GM19023 (cell line): ENCODE measurements at regions not wholly inside any gene's neighbourhood (a gene's known extent, or its start where the extent isn't known, plus 50 kb on each side); places are given as distances from the start of the nearest gene placed in this dataset.

Experiments
- ATAC-seq: cut with Tn5 transposase; IDR thresholded peaks from one replicate; pipeline ENCODE4 v1.9.1; 2021; ENCODE audit warnings: mild to moderate bottlenecking, moderate library complexity; ENCODE audit not compliant: unreplicated experiment

DNA sequence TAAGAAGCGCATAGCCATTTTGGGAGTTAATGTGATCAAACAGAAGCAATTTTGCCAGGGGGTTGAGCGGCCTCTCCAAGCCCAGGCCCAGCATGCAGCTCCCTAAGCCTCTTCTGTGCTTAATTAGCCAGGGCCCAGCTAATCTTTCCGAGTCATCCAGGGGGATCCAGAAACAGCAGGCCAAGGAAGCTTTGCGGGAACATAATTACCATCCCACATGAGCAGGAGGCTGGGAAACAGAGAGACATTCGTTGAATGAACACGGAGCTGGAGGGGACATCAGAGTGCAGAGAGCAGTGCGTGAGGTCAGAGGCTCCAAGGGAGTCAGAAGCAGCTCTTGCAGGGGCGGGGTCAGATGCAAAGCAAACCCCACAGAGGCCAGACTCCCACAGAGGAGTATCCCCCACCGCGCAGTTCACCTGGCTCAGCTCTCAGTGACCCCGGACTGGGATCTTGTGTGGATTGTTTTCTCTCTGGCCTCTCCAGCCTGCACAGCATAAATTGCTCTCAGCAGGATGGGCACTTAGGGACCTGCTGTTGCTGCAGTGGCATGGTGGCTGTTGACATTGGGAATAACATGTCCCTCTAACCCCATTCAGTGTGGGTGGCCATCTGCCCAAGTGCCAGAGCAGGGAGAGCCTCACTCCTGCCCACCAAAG, 657.4 kb downstream of the AJAP1 start:
- ATAC-seq = no peak

DNA sequence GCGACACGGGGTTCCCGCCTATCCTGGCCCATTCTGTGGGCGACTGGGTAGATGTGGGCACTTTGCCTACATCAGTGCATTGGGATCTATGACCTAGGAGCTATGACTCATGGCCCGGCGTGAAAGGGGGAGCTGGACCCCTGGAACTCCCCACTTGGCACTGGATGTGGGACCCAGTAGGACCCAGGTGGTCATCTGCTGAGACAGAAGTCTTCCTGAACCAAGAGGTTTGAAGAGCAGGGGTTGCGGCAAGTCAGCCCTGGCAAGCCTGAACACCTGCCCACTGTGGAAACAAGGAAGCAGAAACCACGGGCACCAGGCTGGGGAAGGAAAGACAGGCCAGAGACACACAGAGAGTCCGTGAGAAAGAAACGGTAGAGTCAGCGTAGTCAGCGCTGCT, 656.7 kb downstream of the AJAP1 start:
- no peak for ATAC-seq

DNA sequence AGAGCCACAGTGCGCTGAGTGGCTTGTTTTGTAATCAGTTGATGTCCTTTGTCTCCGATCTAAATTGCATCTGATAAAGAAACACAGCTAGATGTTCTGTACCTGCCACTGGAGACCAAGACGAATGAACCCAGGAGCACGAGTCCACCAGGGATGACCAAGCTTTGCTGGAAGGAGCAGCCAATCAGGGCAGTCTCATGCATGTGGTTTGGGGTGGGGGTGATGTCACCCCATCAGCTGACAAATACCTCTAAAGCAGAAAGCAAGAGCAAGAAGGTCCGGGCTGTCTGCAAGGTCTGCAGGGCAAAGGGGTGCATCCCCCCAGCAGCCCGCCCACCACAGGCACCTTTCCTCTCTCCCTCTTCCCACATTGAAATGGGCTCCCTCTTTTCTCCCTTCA, 653.8 kb downstream of the AJAP1 start:
- ATAC-seq = no peak

DNA sequence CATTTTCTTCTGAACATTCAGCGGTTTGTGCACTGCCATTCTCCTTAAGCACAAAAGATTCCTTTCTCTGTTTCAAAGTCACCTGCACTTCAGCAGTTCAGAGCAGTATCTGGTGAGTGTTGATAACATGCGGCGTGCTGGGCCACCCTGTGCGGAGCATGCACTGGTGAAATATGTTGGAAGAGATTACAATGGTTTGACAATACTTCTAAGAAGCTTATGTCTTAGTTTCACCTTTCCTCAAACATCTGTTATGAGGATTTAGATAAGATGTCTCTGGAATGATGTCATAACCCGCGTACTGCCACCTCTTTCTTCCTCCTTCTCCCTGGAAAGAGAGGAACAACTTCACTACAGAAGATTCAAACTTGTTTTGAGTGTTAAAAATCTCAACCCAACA, 650.3 kb downstream of the AJAP1 start:
- ATAC-seq = no peak

DNA sequence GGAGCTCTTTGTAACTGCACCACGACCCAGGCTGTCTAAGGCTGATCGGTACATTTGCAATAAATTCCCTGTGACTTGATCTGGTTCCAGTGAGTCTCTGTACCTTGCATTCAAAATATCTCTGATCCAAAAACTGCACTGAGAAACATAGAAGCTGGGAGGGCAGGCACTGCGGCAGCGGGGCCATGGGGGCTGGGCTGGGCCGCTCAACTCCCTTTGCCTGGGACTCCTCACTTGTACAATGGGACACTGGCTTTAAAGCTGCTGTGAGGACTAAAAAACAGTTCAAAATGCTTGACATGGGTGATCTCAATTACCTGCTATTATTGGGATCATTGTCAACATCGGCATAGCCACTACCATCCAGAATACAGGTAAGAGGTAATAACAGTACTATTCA, 644.0 kb downstream of the AJAP1 start:
- no peak for ATAC-seq

DNA sequence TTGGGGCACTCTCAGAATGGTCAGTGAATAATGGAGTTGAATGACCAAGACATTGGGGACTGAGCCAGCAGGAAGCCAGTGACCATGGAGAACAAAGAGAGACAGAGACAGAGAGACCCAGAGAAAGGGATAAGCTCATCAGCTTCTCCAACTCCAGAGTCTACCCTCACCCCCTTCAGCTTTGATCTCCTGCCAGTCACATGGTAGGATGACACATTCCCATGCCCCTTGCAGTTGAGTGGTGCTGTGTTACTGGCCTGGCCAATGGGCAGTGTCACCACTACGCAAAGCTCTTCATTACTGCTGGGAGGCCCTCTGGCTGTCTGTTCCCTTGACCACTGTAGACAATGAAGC, 643.5 kb downstream of the AJAP1 start:
- no peak for ATAC-seq

DNA sequence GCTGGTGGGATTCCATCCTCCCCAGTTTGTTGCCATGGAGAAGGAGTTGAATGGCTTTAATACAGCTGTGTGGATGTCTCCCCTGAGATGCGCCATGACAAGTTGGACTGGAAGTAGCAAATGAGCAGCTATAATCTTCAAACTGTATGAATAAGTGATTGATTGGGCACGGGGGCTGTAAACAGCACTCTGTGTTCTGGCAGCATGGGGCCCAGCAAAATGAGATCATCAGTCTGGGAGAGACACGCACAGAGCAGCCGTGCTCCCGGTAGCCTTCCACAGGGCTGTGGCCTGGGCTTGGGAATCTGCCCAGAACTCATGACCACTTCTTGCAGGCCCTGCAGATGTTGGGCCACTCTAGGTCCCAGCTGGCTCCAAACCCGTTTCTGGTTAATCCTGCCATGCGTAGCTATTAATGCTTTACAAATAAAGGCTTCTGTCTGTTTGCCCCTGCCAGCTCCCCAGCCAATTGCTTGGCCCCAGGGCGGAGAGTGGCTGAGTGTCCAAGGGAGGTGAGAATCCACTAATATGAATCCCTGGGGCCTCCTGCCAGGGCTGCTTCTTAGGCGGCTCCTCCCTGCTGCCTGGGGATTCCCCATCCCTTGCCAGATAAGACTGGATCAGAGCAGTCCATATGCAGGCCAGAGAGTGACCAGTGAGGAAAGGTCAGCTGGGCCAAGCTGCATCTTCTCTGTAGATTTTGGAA, 642.9 kb downstream of the AJAP1 start:
- no peak for ATAC-seq

DNA sequence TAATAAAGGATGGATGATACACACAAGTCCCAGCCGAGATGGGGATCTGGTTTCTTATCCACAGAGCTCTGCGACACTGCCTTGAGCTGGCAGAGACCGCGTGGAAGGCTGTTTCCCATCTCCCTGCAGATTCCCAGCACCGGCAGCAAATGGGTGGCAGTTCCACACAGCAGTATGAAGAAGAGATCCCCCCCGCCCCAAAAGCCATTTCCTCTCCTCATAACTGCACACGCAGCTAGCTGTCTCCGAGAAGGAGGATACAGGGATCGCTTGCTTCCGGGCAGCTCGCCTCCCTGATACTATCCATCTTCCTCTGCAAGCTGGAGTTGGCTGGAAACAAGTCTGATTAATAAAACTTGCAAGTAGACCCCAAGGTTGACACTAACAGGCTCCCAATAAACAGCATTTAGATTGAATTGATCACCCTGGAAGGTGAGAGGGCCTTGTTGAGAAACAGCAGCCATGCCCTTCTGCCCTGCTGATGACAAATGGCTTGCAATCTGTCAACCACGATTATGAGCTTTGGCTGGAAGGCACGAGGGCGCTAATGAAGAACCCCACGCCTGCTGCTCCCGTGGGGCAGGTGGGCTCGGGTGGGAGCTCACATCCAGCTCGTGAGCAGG, 642.3 kb downstream of the AJAP1 start:
- no peak for ATAC-seq

DNA sequence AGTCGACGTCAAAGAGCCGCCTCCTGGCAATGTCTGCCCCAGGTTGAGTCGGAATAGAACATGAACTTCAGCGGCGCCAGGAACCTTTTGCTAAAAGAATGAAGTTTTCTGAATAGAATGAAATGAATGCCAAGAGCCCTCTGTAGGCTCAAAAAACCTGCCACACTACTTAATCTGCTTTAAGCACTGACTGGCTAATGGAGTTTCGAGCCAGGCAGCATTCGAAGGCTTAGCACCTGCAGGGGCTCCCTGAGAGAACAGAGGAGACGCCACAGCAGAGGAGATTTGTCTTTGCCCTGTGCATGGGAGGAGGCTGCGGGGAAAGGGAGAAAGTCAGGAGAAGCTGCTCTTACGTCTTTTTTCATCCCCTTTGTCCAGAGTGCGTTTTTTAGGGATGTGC, 641.7 kb downstream of the AJAP1 start:
- no peak for ATAC-seq

DNA sequence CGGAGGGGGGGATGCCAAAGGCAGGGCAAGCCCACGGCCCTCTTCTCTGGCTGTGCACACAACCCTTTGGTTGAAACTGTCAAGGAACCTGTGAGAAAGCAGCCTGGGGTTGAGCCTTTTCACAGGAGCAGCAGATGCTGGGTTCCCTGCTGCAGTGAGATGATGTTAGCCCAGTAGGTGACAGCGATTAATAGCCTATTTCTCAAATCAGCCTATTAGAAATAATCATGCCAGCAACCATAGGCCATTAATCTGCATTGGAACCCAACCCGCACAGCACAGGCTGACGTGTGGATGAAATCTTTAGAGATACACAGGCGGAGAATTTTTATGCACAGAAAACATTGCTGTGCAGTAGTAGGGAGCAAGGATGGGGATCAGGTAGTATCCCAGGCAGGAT, 637.5 kb downstream of the AJAP1 start:
- no peak for ATAC-seq

DNA sequence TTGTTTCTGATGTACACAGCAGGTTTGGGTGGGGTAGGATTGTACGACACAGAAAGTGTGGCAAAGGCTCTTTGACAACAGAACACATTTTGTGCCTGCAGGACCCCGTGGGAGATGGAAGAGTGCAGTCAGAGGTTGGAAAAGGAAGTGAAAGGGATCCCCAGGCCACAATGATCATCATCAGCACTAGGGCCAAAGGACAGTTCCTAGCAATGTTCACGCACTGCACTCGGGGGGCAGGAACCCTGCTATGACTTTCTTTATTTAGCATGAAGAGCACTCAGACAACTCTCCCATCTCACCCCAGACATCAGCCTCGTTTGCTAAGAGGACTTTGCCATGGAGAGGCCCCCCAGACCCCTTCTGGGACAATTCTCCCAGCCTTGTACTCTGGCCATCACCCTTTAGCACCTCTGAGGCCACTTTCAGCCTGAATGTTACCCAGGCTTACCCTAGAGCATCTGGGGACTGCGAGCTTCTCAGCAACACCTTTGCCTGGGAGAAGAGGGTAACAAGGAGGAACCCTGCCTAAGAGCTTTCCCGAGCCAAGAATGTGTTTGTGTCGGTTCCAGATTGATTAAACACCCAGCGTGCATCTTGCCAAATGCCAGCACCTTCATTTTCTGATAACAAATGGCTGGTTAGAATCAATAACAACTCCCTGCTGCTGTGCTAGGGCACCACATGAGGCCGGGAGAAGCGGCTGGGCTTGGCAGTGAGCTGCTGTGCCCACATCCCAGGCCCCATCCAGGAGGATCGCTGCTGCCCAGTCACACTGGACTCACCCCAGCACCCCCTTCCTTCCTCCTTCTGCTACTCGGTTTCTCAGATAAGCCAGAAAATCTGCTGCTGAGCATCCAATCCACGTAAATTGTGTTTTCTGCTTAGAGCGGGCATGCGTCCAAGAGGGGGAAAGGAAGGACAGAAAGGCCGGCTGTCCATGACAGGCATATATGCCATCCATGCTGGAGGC, 633.1 kb downstream of the AJAP1 start:
- ATAC-seq = no peak

DNA sequence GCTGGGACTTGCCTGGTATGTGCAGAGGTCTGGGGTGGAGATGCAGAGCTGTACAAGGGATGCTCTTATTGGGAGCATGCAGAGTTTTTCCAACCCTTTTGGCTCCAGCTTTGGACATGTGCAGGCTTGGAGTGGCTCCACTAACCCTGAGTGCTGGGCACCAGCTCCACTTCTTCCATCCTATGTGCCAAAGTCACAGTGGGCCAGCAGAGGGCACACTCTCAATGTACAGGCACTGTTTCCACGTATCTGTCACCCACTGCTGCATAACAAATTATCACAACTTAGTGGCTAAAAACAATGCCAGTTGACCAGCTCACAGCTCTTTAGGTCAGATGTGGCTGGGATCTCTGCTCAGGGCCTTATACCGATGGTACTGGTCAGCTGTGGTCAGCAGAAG, 631.8 kb downstream of the AJAP1 start:
- ATAC-seq = no peak

DNA sequence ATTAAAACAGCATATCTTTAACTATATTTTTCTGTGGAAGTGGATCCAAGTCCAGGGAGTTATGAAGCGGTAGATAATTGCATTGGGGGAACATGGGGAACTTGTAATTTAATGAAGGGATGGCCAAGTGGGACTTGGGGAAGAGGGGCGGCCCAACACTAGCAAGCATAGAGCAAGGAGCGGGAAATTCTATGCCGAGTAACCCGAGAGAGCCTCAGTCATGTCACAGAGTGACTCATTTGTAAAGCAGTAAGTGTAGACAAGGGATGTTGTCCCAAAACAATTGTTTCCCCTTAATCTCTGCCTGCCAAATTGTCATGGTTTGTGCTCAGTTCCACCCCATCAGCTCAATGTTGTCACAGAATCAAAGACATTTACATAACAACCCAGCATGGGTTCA, 620.1 kb downstream of the AJAP1 start:
- no peak for ATAC-seq

DNA sequence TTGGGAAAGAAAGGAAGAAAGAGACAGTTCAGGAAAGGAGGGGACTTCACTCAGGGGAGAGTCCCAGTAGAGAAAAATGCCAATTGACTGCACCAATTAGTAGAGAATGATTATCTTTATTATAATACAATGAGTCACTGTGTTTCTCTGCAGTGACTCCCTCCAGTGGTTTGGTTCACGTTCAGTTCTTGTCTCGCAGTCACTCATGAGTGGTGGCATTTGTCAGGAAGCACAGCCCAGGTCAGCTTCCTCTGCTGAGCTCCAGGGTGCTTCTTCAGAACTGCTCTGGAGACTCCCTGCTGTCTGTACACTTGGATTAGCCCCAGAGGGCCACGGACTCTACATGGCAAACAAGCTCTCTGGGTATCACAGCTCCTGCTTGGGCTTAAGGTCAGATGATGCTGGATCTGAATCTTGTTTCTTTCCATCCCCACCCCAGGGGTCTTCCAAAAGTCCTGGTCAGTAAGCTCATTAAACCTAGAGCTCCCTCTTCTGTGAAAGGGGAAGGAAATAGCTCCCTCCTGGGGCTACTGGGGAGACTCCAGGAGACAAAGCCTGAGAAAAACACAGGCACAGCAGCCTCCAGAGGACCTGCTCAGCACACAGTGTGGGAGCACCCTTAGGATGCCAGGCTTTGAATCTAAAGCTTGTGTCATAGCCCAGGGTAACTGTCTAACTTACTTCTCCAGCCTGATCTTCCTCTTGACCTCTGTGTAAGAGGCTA, 619.0 kb downstream of the AJAP1 start:
- ATAC-seq = no peak

DNA sequence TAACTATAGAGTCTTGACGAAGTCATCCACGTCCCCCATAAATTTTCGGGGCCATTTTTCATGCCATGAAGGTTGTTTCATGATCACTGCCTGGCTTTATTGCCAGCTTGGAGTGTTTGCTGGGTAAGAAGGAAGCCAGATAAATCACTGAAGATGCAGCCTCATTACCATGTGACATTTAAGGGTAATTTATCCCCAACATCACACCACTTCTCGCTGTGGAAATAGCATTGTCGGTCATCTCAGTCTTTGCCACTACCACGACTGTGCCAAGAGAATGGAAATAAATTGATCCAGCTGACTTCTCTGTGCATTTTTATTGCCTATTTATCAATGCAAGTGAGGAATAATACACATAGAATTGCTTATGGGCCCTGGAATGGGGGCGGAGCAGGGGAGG, 617.9 kb downstream of the AJAP1 start:
- no peak for ATAC-seq

DNA sequence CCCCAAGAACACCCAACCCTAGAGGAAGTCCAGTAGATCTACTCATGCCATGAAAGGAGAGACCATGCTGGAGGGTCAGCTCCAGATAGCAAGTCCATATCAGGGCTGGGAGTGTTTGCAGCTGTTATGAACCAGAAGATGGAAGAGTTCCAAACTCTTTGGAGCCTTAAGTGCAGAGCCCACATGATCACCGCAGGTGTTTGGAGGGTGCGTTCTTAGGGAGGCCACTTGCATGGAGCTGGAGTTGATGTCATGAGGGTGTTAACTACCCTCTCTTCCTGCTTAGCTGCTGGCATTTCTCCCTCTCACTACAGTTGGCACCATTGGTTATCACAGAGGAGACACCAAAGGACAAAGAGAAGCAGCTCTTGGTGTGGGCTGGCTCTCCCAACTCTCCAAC, 616.9 kb downstream of the AJAP1 start:
- no peak for ATAC-seq

DNA sequence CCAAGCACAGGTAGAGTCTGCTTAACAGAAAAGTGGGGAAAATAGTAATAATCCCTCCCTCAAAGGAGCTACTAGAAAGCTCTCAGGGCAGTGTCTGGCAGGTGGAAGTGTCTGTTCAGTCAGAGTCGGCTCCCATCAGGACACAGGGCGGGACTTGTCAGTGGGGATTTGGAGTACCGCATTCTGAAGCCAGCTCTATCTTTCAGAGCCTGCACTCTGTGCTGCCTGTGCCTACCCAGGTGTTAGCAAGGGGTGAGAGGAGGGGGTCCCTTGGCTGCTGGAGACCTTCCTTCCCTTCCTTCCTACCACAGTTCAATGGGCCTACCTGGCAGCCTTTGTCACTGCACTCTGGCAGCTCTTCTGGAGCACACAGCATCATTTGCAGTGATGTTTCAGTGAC, 615.5 kb downstream of the AJAP1 start:
- ATAC-seq = no peak

DNA sequence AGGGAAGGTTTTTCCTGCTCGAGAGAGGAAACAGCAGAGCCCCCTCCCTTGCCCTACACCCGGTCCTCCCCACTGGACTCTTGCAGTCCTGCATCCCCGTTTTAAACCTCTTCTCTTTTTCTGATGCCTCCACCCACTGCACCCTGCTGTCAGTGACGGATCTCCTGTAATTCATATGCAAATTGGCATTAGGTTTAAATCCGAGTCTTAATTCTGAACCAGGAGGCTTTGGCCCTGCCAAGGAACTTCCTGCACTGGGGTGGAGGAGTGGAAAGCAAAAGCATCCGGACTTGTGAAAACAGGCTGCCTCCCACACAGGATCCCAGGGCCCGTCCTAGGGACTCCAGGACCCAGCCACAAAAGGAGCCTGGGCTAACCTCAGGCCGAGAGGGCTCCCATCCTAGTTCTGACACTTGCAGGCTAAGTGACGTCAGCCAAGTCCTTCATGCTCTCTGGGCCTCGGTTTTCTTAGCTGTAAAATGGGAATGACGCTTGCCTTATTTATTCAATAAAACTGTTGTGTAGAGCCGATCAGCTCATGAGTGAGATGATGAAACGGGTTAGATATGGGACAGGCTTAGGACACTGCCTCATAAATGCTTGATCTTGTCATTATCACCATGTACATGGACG, 613.3 kb downstream of the AJAP1 start:
- ATAC-seq = no peak

DNA sequence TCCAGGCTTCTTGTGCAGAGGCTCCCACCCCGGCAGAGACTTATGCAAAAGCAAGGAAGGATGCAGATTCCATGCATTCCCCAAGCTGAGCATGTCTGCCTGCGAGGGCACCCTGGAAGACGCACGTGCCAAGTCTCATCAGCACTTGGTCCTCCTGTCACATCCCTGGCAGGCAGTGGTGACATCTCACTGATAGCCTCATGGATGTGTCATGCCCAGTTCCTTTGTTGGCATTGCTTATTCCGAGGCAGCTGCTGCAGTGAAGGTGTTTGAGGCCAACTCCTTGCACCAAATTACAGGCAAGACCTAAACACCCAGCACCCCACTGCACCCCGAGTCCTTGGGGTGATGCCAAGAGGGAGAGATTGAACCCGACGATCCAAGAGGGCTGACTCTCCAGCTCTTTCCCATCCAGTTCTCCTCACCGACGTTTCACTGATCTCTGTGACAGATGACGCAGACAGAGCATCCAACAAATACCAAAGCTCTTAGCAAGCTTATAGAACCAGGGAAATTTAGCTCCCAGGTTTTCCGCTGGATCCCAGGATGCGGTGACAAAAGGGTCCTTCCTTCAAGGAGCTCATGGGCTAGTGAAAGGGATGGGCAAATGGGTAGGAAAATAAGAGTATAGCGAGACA, 611.1 kb downstream of the AJAP1 start:
- ATAC-seq = no peak

DNA sequence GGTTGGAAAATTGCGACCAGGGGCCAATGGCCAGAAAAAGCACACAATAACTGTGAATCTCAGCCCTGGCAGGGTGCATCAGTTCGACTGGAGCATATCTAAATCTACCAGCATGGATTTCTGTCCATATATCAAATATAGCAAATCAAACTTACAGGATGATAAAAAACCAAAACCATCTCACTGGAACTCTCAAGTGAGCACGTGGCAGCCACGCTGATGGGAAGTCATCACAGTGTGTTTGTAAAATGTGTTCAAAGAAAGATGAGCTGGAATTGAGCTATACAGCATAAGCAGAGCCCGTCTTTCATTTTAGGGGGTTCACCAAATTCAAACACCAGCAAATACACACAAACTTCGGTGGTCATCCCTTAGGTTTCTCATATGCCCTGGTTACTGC, 610.1 kb downstream of the AJAP1 start:
- ATAC-seq = no peak
